ENCODE measurements at regions not wholly inside any gene's neighbourhood (a gene's known extent, or its start where the extent isn't known, plus 50 kb on each side); places are given as distances from the start of the nearest gene placed in this dataset.
"Not testable (repeated sequence)": the region's sequence is repeated elsewhere in the genome, so short reads cannot be mapped to it uniquely, and the experiment has no call there.

GRCh38 chr2:67613227-67613626 lies 216.1 kb downstream of the ETAA1 start:
- H3K9me3 ChIP-seq (ENCODE audit: control insufficient read depth in 2 of 2, low read length in 2 of 2) = no peaks in the 10 kb centered on the region
- H3K27ac ChIP-seq (ENCODE audit: low read depth in 2 of 2, low read length in 2 of 2) = no peak overlapping the region
- H3K4me3 ChIP-seq (ENCODE audit: low read length in 2 of 2) = no peak overlapping the region
- H3K27me3 ChIP-seq (ENCODE audit: control insufficient read depth in 2 of 2, insufficient read depth in 2 of 2, low read length in 2 of 2) = no peaks in the 10 kb centered on the region
- H3K9ac ChIP-seq (ENCODE audit: low read depth in 1 of 2, low read length in 2 of 2) = no peak overlapping the region
- no peaks in the 10 kb centered on the region for H3K36me3 ChIP-seq (ENCODE audit: control insufficient read depth in 2 of 2, insufficient read depth in 2 of 2, low read length in 2 of 2)
- H3K4me1 ChIP-seq (ENCODE audit: control insufficient read depth in 2 of 2, insufficient read depth in 2 of 2, low read length in 2 of 2) = no peaks in the 10 kb centered on the region

GRCh38 chr2:67614454-67614853 lies 217.3 kb downstream of the ETAA1 start:
- H3K9ac ChIP-seq (ENCODE audit: low read depth in 1 of 2, low read length in 2 of 2) = no peak overlapping the region
- no peaks in the 10 kb centered on the region for H3K36me3 ChIP-seq (ENCODE audit: control insufficient read depth in 2 of 2, insufficient read depth in 2 of 2, low read length in 2 of 2)
- H3K27me3 ChIP-seq (ENCODE audit: control insufficient read depth in 2 of 2, insufficient read depth in 2 of 2, low read length in 2 of 2) = no peaks in the 10 kb centered on the region
- no peak overlapping the region for H3K4me3 ChIP-seq (ENCODE audit: low read length in 2 of 2)
- H3K9me3 ChIP-seq (ENCODE audit: control insufficient read depth in 2 of 2, low read length in 2 of 2) = no peaks in the 10 kb centered on the region
- no peaks in the 10 kb centered on the region for H3K4me1 ChIP-seq (ENCODE audit: control insufficient read depth in 2 of 2, insufficient read depth in 2 of 2, low read length in 2 of 2)
- no peak overlapping the region for H3K27ac ChIP-seq (ENCODE audit: low read depth in 2 of 2, low read length in 2 of 2)

- no peaks in the 10 kb centered on the region for H3K4me1 ChIP-seq (ENCODE audit: control insufficient read depth in 2 of 2, insufficient read depth in 2 of 2, low read length in 2 of 2)
- no peaks in the 10 kb centered on the region for H3K27me3 ChIP-seq (ENCODE audit: control insufficient read depth in 2 of 2, insufficient read depth in 2 of 2, low read length in 2 of 2)
- no peak overlapping the region for H3K9ac ChIP-seq (ENCODE audit: low read depth in 1 of 2, low read length in 2 of 2)
- H3K36me3 ChIP-seq (ENCODE audit: control insufficient read depth in 2 of 2, insufficient read depth in 2 of 2, low read length in 2 of 2) = no peaks in the 10 kb centered on the region
- no peak overlapping the region for H3K27ac ChIP-seq (ENCODE audit: low read depth in 2 of 2, low read length in 2 of 2)
- H3K9me3 ChIP-seq (ENCODE audit: control insufficient read depth in 2 of 2, low read length in 2 of 2) = no peaks in the 10 kb centered on the region
- H3K4me3 ChIP-seq (ENCODE audit: low read length in 2 of 2) = no peak overlapping the region
These were observed 219.6 kb downstream of the ETAA1 start for GRCh38 chr2:67616749-67617148.

DNA sequence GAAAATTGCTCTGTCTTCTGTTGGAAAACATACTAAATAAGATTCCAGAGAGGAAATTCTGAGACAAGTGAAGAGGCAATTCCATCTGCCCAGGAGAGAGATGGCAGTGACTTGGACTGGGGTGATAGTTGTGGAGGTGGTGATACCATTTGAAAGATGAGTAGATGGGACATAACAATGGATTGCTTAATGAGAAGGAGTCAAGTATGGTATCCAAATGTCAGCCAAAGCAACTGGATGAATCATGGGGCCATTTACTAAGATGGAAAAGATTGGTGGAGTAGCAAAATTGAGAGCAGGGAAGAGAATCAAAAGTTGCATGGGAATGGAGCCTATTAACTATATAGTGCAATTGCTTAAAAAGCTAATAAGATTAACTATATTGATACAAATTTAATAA lies 222.1 kb downstream of the ETAA1 start:
- Histone ChIP-seq H3K27me3 (ENCODE audit: control insufficient read depth in 2 of 2, insufficient read depth in 2 of 2, low read length in 2 of 2) (no peaks in the 10 kb centered on the region), H3K9ac (ENCODE audit: low read depth in 1 of 2, low read length in 2 of 2) (no peak overlapping the region), H3K4me1 (ENCODE audit: control insufficient read depth in 2 of 2, insufficient read depth in 2 of 2, low read length in 2 of 2) (no peaks in the 10 kb centered on the region), H3K9me3 (ENCODE audit: control insufficient read depth in 2 of 2, low read length in 2 of 2) (no peaks in the 10 kb centered on the region), H3K4me3 (ENCODE audit: low read length in 2 of 2) (no peak overlapping the region), H3K27ac (ENCODE audit: low read depth in 2 of 2, low read length in 2 of 2) (no peak overlapping the region), H3K36me3 (ENCODE audit: control insufficient read depth in 2 of 2, insufficient read depth in 2 of 2, low read length in 2 of 2) (no peaks in the 10 kb centered on the region)

DNA sequence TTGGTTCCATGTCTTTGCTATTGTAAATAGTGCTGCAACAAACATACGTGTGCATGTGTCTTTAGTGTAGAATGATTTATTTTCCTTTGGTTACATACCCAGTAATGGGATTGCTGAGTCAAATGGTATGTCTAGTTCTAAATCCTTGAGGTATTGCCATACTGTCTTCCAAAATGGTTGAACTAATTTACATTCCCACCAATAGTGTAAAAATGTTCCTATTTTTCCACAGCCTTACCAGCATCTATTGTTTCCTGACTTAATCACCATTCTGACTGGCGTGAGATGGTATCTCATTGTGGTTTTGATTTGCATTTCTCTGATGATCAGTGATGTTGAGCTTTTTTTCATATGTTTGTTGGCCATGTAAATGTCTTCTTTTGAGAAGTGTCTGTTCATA lies 226.6 kb downstream of the ETAA1 start:
- H3K4me1 ChIP-seq (ENCODE audit: control insufficient read depth in 2 of 2, insufficient read depth in 2 of 2, low read length in 2 of 2); H3K4me3 ChIP-seq (ENCODE audit: low read length in 2 of 2): not testable (repeated sequence)

DNA sequence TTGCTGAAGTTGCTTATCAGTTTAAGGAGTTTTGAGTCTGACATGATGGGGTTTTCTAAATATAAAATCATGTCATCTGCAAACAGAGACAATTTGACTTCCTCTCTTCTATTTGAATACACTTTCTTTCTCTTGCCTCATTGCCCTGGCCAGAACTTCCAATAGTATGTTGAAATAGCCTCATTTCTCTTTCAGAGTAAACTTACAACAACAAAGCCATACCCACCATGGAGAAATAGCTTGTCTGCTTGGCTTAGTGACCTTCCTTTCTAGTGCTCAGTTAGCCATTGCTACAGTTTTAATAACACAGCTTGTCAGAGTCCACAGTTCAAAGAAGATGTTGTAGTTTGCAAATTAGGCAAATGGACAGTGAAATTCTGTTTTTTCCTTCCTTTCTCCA lies 228.0 kb downstream of the ETAA1 start:
- H3K4me1 ChIP-seq (ENCODE audit: control insufficient read depth in 2 of 2, insufficient read depth in 2 of 2, low read length in 2 of 2) = no peaks in the 10 kb centered on the region
- H3K9ac ChIP-seq (ENCODE audit: low read depth in 1 of 2, low read length in 2 of 2) = no peak overlapping the region
- no peaks in the 10 kb centered on the region for H3K27me3 ChIP-seq (ENCODE audit: control insufficient read depth in 2 of 2, insufficient read depth in 2 of 2, low read length in 2 of 2)
- H3K27ac ChIP-seq (ENCODE audit: low read depth in 2 of 2, low read length in 2 of 2) = no peak overlapping the region
- H3K36me3 ChIP-seq (ENCODE audit: control insufficient read depth in 2 of 2, insufficient read depth in 2 of 2, low read length in 2 of 2) = no peaks in the 10 kb centered on the region
- no peak overlapping the region for H3K4me3 ChIP-seq (ENCODE audit: low read length in 2 of 2)
- no peaks in the 10 kb centered on the region for H3K9me3 ChIP-seq (ENCODE audit: control insufficient read depth in 2 of 2, low read length in 2 of 2)

More for the DNA sequence above, 226.6 kb downstream of the ETAA1 start:
- not testable (repeated sequence) for H3K27ac ChIP-seq (ENCODE audit: low read depth in 2 of 2, low read length in 2 of 2); H3K9ac ChIP-seq (ENCODE audit: low read depth in 1 of 2, low read length in 2 of 2); H3K9me3 ChIP-seq (ENCODE audit: control insufficient read depth in 2 of 2, low read length in 2 of 2); H3K27me3 ChIP-seq (ENCODE audit: control insufficient read depth in 2 of 2, insufficient read depth in 2 of 2, low read length in 2 of 2); H3K36me3 ChIP-seq (ENCODE audit: control insufficient read depth in 2 of 2, insufficient read depth in 2 of 2, low read length in 2 of 2)

DNA sequence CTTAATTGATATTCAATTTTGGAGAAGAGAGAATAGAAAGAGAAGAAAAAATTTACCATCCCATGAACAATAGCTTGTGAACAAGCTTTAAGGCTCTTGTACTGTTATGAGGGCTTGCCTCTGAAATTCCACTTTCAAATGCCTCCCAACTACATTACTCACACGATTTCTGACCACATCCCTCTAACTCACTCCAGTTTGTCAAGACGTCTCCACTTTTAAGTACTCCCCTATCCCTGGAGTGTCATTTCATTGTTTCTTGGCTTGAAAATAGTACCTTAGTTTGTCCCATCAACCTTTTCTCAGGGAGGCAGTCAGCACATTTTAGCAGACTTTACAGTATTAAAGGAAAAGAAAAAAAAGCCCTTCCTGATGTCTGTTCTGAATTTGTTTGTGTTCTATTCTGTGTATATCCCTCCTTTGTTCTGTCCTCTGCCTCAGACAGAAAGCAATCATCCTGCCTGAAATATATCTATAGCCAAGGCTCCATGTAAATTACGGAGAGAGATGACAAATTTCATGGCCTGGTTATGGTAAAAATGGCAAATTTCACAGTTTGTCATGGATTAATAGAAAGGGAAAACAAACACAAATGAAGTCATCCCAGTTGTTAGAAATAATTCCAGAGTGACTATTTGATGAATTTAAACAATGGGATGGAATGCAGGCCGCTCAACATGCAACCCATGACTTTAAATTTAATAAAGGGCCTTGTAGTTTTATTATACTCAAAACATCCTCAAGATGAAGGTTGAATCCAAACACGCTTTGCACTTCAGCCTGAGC lies 228.8 kb downstream of the ETAA1 start:
- Histone ChIP-seq H3K27ac (ENCODE audit: low read depth in 2 of 2, low read length in 2 of 2) (no peak overlapping the region), H3K4me3 (ENCODE audit: low read length in 2 of 2) (no peak overlapping the region), H3K4me1 (ENCODE audit: control insufficient read depth in 2 of 2, insufficient read depth in 2 of 2, low read length in 2 of 2) (no peaks in the 10 kb centered on the region), H3K36me3 (ENCODE audit: control insufficient read depth in 2 of 2, insufficient read depth in 2 of 2, low read length in 2 of 2) (no peaks in the 10 kb centered on the region), H3K9me3 (ENCODE audit: control insufficient read depth in 2 of 2, low read length in 2 of 2) (no peaks in the 10 kb centered on the region), H3K27me3 (ENCODE audit: control insufficient read depth in 2 of 2, insufficient read depth in 2 of 2, low read length in 2 of 2) (no peaks in the 10 kb centered on the region), H3K9ac (ENCODE audit: low read depth in 1 of 2, low read length in 2 of 2) (no peak overlapping the region)

DNA sequence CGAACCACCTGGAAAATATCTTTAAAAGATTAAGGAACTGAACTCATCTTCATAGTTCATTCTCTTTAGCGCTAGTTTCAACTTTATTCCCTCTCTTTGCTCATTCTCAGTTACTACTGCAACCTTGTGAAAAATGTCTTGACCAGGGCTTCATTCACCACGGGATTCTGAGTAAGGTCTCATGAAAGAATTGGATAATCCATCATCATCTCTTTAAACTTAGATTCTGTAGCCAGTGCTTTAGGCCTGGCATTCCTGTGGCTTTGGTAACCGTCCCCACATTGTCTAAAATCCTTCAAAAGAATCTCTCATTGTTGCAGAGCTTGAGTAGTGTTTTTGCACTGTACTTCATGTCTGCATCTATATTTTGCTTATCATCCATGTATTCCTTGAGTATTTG lies 229.5 kb downstream of the ETAA1 start:
- Histone ChIP-seq H3K36me3 (ENCODE audit: control insufficient read depth in 2 of 2, insufficient read depth in 2 of 2, low read length in 2 of 2) (no peaks in the 10 kb centered on the region), H3K4me1 (ENCODE audit: control insufficient read depth in 2 of 2, insufficient read depth in 2 of 2, low read length in 2 of 2) (no peaks in the 10 kb centered on the region), H3K9me3 (ENCODE audit: control insufficient read depth in 2 of 2, low read length in 2 of 2) (no peaks in the 10 kb centered on the region), H3K27me3 (ENCODE audit: control insufficient read depth in 2 of 2, insufficient read depth in 2 of 2, low read length in 2 of 2) (no peaks in the 10 kb centered on the region), H3K27ac (ENCODE audit: low read depth in 2 of 2, low read length in 2 of 2) (no peak overlapping the region), H3K4me3 (ENCODE audit: low read length in 2 of 2) (no peak overlapping the region), H3K9ac (ENCODE audit: low read depth in 1 of 2, low read length in 2 of 2) (no peak overlapping the region)

- H3K4me3 ChIP-seq (ENCODE audit: low read length in 2 of 2) = no peak overlapping the region
- no peaks in the 10 kb centered on the region for H3K4me1 ChIP-seq (ENCODE audit: control insufficient read depth in 2 of 2, insufficient read depth in 2 of 2, low read length in 2 of 2)
- no peak overlapping the region for H3K9ac ChIP-seq (ENCODE audit: low read depth in 1 of 2, low read length in 2 of 2)
- no peaks in the 10 kb centered on the region for H3K27me3 ChIP-seq (ENCODE audit: control insufficient read depth in 2 of 2, insufficient read depth in 2 of 2, low read length in 2 of 2)
- H3K27ac ChIP-seq (ENCODE audit: low read depth in 2 of 2, low read length in 2 of 2) = no peak overlapping the region
- no peaks in the 10 kb centered on the region for H3K9me3 ChIP-seq (ENCODE audit: control insufficient read depth in 2 of 2, low read length in 2 of 2)
- H3K36me3 ChIP-seq (ENCODE audit: control insufficient read depth in 2 of 2, insufficient read depth in 2 of 2, low read length in 2 of 2) = no peaks in the 10 kb centered on the region
These were observed 230.5 kb downstream of the ETAA1 start for GRCh38 chr2:67627456-67628207.

GRCh38 chr2:67628892-67629291 lies 231.8 kb downstream of the ETAA1 start:
- Histone ChIP-seq H3K36me3 (ENCODE audit: control insufficient read depth in 2 of 2, insufficient read depth in 2 of 2, low read length in 2 of 2) (no peaks in the 10 kb centered on the region), H3K27me3 (ENCODE audit: control insufficient read depth in 2 of 2, insufficient read depth in 2 of 2, low read length in 2 of 2) (no peaks in the 10 kb centered on the region), H3K9me3 (ENCODE audit: control insufficient read depth in 2 of 2, low read length in 2 of 2) (no peaks in the 10 kb centered on the region), H3K27ac (ENCODE audit: low read depth in 2 of 2, low read length in 2 of 2) (no peak overlapping the region), H3K4me3 (ENCODE audit: low read length in 2 of 2) (no peak overlapping the region), H3K4me1 (ENCODE audit: control insufficient read depth in 2 of 2, insufficient read depth in 2 of 2, low read length in 2 of 2) (no peaks in the 10 kb centered on the region), H3K9ac (ENCODE audit: low read depth in 1 of 2, low read length in 2 of 2) (no peak overlapping the region)

Measured in mucosa of rectum (tissue), 2 donors.